GM23338 (cell line): ENCODE measurements at regions not wholly inside any gene's neighbourhood (a gene's known extent, or its start where the extent isn't known, plus 50 kb on each side); places are given as distances from the start of the nearest gene placed in this dataset.
A peak's percentile ranks its signal among the peaks of the same experiment; 100 is the strongest.
"Not testable (repeated sequence)": the region's sequence is repeated elsewhere in the genome, so short reads cannot be mapped to it uniquely, and the experiment has no call there.

Source experiments
- EZH2phosphoT487 ChIP-seq: fragments of 200-600 bp; sonication (generic); IDR thresholded peaks from one replicate; pipeline ENCODE4 v1.8.1; 2018; ENCODE audit warnings: antibody characterized with exemption; ENCODE audit not compliant: unreplicated experiment
- POLR2AphosphoS5 ChIP-seq: IDR thresholded peaks from 2 replicates; pipeline ENCODE4 v1.6.1; 2016; ENCODE audit warnings: antibody characterized with exemption, low read depth
- TF ChIP-seq, protein P1 (sequence below), 2 experiments: fragments of 200-600 bp in 1 of 2; sonication (generic) in 1 of 2; conservative IDR thresholded peaks; 2 replicates each; pipeline versions ENCODE4 v1.5.1 to v1.6.1; 2016 to 2017; ENCODE audit warnings: antibody characterized with exemption in 2 of 2, low read depth in 2 of 2, mild to moderate bottlenecking in 2 of 2, moderate library complexity in 1 of 2

DNA sequence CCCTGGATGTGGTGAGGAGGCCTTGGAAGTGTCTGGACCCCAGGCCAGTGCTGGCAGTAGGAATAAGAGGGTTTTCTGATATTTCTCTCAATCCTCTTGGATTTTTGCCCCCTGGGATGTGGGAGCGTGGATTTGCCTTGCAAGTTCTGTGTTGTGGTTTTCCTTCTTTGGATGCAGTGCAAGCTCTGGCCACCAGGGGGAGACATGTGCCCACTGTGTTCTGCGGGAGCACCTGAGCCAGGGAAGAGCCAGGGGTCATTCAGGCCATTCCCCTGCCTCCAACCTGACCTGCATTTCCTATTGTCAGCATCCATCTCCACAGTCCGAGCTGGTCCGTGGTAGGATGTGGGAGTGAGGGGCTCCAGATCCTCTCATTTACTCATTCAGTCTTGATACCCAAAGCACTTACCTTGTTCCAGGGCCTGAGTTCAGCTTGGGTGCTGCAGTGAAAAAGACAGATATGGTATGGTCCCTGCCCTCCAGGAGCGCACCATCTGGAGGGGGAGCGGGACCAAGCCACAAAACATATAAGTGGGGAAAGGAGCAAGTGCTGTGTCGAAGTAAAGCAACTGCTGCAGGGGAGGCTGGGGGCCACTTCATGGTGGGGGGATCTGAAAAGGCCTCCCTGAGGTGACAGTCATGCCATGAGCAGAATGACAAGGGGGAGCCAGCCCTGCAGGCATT lies 82.1 kb downstream of the LIMS4 start:
- TF ChIP-seq, protein P1, sequence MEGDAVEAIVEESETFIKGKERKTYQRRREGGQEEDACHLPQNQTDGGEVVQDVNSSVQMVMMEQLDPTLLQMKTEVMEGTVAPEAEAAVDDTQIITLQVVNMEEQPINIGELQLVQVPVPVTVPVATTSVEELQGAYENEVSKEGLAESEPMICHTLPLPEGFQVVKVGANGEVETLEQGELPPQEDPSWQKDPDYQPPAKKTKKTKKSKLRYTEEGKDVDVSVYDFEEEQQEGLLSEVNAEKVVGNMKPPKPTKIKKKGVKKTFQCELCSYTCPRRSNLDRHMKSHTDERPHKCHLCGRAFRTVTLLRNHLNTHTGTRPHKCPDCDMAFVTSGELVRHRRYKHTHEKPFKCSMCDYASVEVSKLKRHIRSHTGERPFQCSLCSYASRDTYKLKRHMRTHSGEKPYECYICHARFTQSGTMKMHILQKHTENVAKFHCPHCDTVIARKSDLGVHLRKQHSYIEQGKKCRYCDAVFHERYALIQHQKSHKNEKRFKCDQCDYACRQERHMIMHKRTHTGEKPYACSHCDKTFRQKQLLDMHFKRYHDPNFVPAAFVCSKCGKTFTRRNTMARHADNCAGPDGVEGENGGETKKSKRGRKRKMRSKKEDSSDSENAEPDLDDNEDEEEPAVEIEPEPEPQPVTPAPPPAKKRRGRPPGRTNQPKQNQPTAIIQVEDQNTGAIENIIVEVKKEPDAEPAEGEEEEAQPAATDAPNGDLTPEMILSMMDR (conservative IDR thresholded peaks at IDR 0.05; ENCODE audit: low read depth in 2 of 2): peak in 1 of 2 experiments; percentile 27; a peak in 2 of 4 replicates
- not testable (repeated sequence) for TF ChIP-seq POLR2AphosphoS5, EZH2phosphoT487
